GM18867 (cell line): ENCODE measurements at regions not wholly inside any gene's neighbourhood (a gene's known extent, or its start where the extent isn't known, plus 50 kb on each side); places are given as distances from the start of the nearest gene placed in this dataset.

ENCODE experiments used
- ATAC-seq: cut with Tn5 transposase; IDR thresholded peaks from one replicate; pipeline ENCODE4 v1.9.1; 2021; ENCODE audit warnings: mild to moderate bottlenecking, moderate library complexity; ENCODE audit not compliant: unreplicated experiment

GRCh38 chr9:660227-660626, 181.3 kb upstream of the DMRT1 start:
- no peak for ATAC-seq

- ATAC-seq: no peak
Observed at GRCh38 chr9:663541-663940, 178.0 kb upstream of the DMRT1 start.

GRCh38 chr9:665296-665695, 176.2 kb upstream of the DMRT1 start:
- ATAC-seq: no peak

GRCh38 chr9:671997-672396, 169.5 kb upstream of the DMRT1 start:
- ATAC-seq: no peak

- no peak for ATAC-seq
Observed at GRCh38 chr9:672851-673250, 168.6 kb upstream of the DMRT1 start.

GRCh38 chr9:673264-673965, 168.1 kb upstream of the DMRT1 start:
- ATAC-seq: no peak

GRCh38 chr9:673966-674526, 167.5 kb upstream of the DMRT1 start:
- no peak for ATAC-seq

GRCh38 chr9:675697-676370, 165.7 kb upstream of the DMRT1 start:
- ATAC-seq: no peak

GRCh38 chr9:676780-677438, 164.6 kb upstream of the DMRT1 start:
- ATAC-seq: no peak

GRCh38 chr9:677461-678097, 163.9 kb upstream of the DMRT1 start:
- ATAC-seq: no peak

- no peak for ATAC-seq
Observed at GRCh38 chr9:678897-679296, 162.6 kb upstream of the DMRT1 start.

- no peak for ATAC-seq
Observed at GRCh38 chr9:679462-679861, 162.0 kb upstream of the DMRT1 start.

GRCh38 chr9:680106-680505, 161.4 kb upstream of the DMRT1 start:
- ATAC-seq: no peak

- no peak for ATAC-seq
Observed at GRCh38 chr9:682633-683508, 158.6 kb upstream of the DMRT1 start.

GRCh38 chr9:683509-684021, 157.9 kb upstream of the DMRT1 start:
- no peak for ATAC-seq

- no peak for ATAC-seq
Observed at GRCh38 chr9:684054-684890, 157.2 kb upstream of the DMRT1 start.

- ATAC-seq: no peak
Observed at GRCh38 chr9:684941-685340, 156.6 kb upstream of the DMRT1 start.

- ATAC-seq: no peak
Observed at GRCh38 chr9:686321-686813, 155.1 kb upstream of the DMRT1 start.
